K562 (cell line): ENCODE measurements at regions not wholly inside any gene's neighbourhood (a gene's known extent, or its start where the extent isn't known, plus 50 kb on each side); places are given as distances from the start of the nearest gene placed in this dataset.

Source experiments
- HDAC8 ChIP-seq: fragments of 450-650 bp; IDR thresholded peaks from 2 replicates; pipeline ENCODE4 v1.6.1; 2016; ENCODE audit warnings: mild to moderate bottlenecking, missing genetic modification characterization, moderate library complexity, missing compliant biosample characterization
- HLTF ChIP-seq: fragments of 450-650 bp; IDR thresholded peaks from 2 replicates; pipeline ENCODE4 v1.6.1; 2016
- ZNF3 ChIP-seq: fragments of 250-450 bp; sonication (Bioruptor Pico); IDR thresholded peaks from 2 replicates; pipeline ENCODE4 v1.5.0; 2021; ENCODE audit warnings: mild to moderate bottlenecking, moderate library complexity
- ZNF561 ChIP-seq: fragments of 450-650 bp; formaldehyde crosslinking; conservative IDR thresholded peaks from 2 replicates; pipeline ENCODE4 v1.4.0; 2020; ENCODE audit warnings: mild to moderate bottlenecking, moderate library complexity
- TF ChIP-seq, protein P1 (sequence below): fragments of 200-600 bp; sonication (generic); IDR thresholded peaks from one replicate; pipeline ENCODE4 v1.6.1; 2012; ENCODE audit warnings: mild to moderate bottlenecking, low read depth, low read length, inconsistent platforms
- TF ChIP-seq, protein P2 (sequence below): fragments of 450-650 bp; IDR thresholded peaks from one replicate; pipeline ENCODE4 v1.6.1; 2018; ENCODE audit warnings: mild to moderate bottlenecking, moderate library complexity; ENCODE audit not compliant: partially characterized antibody
- TF ChIP-seq, protein P3 (sequence below): sonication (generic); formaldehyde crosslinking; IDR thresholded peaks from 2 replicates; pipeline ENCODE4 v1.9.0; 2022; ENCODE audit warnings: mild to moderate bottlenecking, missing genetic modification reagents
- TF ChIP-seq, protein P4 (sequence below): sonication (generic); formaldehyde crosslinking; IDR thresholded peaks from 2 replicates; pipeline ENCODE4 v1.8.0; 2023; ENCODE audit warnings: mild to moderate bottlenecking, missing genetic modification reagents
- TF ChIP-seq, protein P5 (sequence below), 2 experiments: fragments of 450-650 bp in 1 of 2; sonication (generic) in 1 of 2; formaldehyde crosslinking in 1 of 2; IDR thresholded peaks in 1 of 2; conservative IDR thresholded peaks in 1 of 2; 2 replicates each; pipeline versions ENCODE4 v1.6.1 to v1.8.1; 2016 to 2023; ENCODE audit warnings: mild to moderate bottlenecking in 2 of 2, moderate library complexity in 2 of 2, inconsistent platforms in 1 of 2, missing genetic modification reagents in 1 of 2

DNA sequence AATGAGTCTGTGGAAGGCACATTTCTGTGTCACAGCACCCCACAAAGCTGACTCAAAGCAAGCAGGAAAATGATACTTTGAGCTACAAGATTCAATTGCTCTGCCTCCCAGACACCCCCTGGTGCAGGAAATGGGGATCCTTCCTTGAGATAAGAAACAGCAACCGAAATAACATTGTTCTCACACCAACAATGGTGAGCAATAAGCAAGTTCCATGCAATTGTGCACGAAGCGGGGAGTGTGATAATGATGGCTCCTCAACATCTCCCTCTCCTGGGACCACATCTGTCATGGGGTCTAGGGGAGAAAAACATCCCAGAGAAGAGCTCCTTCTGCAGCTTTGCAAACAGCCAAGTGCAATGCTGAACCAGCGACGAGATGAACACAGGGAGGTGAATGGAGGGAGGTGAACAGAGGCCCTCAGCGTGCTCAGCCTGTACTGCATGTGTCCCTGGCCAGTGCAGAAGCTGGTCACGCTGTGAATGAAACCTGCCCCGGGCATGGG is 67.7 kb downstream of the PDCL3 start (continued):
- TF ChIP-seq, protein P1, sequence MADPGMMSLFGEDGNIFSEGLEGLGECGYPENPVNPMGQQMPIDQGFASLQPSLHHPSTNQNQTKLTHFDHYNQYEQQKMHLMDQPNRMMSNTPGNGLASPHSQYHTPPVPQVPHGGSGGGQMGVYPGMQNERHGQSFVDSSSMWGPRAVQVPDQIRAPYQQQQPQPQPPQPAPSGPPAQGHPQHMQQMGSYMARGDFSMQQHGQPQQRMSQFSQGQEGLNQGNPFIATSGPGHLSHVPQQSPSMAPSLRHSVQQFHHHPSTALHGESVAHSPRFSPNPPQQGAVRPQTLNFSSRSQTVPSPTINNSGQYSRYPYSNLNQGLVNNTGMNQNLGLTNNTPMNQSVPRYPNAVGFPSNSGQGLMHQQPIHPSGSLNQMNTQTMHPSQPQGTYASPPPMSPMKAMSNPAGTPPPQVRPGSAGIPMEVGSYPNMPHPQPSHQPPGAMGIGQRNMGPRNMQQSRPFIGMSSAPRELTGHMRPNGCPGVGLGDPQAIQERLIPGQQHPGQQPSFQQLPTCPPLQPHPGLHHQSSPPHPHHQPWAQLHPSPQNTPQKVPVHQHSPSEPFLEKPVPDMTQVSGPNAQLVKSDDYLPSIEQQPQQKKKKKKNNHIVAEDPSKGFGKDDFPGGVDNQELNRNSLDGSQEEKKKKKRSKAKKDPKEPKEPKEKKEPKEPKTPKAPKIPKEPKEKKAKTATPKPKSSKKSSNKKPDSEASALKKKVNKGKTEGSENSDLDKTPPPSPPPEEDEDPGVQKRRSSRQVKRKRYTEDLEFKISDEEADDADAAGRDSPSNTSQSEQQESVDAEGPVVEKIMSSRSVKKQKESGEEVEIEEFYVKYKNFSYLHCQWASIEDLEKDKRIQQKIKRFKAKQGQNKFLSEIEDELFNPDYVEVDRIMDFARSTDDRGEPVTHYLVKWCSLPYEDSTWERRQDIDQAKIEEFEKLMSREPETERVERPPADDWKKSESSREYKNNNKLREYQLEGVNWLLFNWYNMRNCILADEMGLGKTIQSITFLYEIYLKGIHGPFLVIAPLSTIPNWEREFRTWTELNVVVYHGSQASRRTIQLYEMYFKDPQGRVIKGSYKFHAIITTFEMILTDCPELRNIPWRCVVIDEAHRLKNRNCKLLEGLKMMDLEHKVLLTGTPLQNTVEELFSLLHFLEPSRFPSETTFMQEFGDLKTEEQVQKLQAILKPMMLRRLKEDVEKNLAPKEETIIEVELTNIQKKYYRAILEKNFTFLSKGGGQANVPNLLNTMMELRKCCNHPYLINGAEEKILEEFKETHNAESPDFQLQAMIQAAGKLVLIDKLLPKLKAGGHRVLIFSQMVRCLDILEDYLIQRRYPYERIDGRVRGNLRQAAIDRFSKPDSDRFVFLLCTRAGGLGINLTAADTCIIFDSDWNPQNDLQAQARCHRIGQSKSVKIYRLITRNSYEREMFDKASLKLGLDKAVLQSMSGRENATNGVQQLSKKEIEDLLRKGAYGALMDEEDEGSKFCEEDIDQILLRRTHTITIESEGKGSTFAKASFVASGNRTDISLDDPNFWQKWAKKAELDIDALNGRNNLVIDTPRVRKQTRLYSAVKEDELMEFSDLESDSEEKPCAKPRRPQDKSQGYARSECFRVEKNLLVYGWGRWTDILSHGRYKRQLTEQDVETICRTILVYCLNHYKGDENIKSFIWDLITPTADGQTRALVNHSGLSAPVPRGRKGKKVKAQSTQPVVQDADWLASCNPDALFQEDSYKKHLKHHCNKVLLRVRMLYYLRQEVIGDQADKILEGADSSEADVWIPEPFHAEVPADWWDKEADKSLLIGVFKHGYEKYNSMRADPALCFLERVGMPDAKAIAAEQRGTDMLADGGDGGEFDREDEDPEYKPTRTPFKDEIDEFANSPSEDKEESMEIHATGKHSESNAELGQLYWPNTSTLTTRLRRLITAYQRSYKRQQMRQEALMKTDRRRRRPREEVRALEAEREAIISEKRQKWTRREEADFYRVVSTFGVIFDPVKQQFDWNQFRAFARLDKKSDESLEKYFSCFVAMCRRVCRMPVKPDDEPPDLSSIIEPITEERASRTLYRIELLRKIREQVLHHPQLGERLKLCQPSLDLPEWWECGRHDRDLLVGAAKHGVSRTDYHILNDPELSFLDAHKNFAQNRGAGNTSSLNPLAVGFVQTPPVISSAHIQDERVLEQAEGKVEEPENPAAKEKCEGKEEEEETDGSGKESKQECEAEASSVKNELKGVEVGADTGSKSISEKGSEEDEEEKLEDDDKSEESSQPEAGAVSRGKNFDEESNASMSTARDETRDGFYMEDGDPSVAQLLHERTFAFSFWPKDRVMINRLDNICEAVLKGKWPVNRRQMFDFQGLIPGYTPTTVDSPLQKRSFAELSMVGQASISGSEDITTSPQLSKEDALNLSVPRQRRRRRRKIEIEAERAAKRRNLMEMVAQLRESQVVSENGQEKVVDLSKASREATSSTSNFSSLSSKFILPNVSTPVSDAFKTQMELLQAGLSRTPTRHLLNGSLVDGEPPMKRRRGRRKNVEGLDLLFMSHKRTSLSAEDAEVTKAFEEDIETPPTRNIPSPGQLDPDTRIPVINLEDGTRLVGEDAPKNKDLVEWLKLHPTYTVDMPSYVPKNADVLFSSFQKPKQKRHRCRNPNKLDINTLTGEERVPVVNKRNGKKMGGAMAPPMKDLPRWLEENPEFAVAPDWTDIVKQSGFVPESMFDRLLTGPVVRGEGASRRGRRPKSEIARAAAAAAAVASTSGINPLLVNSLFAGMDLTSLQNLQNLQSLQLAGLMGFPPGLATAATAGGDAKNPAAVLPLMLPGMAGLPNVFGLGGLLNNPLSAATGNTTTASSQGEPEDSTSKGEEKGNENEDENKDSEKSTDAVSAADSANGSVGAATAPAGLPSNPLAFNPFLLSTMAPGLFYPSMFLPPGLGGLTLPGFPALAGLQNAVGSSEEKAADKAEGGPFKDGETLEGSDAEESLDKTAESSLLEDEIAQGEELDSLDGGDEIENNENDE = no peak
- TF ChIP-seq, protein P2, sequence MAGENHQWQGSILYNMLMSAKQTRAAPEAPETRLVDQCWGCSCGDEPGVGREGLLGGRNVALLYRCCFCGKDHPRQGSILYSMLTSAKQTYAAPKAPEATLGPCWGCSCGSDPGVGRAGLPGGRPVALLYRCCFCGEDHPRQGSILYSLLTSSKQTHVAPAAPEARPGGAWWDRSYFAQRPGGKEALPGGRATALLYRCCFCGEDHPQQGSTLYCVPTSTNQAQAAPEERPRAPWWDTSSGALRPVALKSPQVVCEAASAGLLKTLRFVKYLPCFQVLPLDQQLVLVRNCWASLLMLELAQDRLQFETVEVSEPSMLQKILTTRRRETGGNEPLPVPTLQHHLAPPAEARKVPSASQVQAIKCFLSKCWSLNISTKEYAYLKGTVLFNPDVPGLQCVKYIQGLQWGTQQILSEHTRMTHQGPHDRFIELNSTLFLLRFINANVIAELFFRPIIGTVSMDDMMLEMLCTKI = no peak
- TF ChIP-seq, protein P3, sequence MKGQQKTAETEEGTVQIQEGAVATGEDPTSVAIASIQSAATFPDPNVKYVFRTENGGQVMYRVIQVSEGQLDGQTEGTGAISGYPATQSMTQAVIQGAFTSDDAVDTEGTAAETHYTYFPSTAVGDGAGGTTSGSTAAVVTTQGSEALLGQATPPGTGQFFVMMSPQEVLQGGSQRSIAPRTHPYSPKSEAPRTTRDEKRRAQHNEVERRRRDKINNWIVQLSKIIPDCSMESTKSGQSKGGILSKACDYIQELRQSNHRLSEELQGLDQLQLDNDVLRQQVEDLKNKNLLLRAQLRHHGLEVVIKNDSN (CRISPR knock-in tag) = no peak
- TF ChIP-seq, protein P4, sequence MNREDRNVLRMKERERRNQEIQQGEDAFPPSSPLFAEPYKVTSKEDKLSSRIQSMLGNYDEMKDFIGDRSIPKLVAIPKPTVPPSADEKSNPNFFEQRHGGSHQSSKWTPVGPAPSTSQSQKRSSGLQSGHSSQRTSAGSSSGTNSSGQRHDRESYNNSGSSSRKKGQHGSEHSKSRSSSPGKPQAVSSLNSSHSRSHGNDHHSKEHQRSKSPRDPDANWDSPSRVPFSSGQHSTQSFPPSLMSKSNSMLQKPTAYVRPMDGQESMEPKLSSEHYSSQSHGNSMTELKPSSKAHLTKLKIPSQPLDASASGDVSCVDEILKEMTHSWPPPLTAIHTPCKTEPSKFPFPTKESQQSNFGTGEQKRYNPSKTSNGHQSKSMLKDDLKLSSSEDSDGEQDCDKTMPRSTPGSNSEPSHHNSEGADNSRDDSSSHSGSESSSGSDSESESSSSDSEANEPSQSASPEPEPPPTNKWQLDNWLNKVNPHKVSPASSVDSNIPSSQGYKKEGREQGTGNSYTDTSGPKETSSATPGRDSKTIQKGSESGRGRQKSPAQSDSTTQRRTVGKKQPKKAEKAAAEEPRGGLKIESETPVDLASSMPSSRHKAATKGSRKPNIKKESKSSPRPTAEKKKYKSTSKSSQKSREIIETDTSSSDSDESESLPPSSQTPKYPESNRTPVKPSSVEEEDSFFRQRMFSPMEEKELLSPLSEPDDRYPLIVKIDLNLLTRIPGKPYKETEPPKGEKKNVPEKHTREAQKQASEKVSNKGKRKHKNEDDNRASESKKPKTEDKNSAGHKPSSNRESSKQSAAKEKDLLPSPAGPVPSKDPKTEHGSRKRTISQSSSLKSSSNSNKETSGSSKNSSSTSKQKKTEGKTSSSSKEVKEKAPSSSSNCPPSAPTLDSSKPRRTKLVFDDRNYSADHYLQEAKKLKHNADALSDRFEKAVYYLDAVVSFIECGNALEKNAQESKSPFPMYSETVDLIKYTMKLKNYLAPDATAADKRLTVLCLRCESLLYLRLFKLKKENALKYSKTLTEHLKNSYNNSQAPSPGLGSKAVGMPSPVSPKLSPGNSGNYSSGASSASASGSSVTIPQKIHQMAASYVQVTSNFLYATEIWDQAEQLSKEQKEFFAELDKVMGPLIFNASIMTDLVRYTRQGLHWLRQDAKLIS = no peak
- TF ChIP-seq ZNF561 (CRISPR knock-in tag) (no peak), HDAC8 (tag) (no peak), ZNF3 (CRISPR knock-in tag) (no peak), HLTF (no peak)
- TF ChIP-seq, protein P5, sequence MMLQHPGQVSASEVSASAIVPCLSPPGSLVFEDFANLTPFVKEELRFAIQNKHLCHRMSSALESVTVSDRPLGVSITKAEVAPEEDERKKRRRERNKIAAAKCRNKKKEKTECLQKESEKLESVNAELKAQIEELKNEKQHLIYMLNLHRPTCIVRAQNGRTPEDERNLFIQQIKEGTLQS (IDR thresholded peaks at IDR 0.05) = no peak
- TF ChIP-seq, protein P5 (CRISPR knock-in tag; conservative IDR thresholded peaks at IDR 0.05) = no peak
